ENCODE measurements at regions not wholly inside any gene's neighbourhood (a gene's known extent, or its start where the extent isn't known, plus 50 kb on each side); places are given as distances from the start of the nearest gene placed in this dataset.

DNA sequence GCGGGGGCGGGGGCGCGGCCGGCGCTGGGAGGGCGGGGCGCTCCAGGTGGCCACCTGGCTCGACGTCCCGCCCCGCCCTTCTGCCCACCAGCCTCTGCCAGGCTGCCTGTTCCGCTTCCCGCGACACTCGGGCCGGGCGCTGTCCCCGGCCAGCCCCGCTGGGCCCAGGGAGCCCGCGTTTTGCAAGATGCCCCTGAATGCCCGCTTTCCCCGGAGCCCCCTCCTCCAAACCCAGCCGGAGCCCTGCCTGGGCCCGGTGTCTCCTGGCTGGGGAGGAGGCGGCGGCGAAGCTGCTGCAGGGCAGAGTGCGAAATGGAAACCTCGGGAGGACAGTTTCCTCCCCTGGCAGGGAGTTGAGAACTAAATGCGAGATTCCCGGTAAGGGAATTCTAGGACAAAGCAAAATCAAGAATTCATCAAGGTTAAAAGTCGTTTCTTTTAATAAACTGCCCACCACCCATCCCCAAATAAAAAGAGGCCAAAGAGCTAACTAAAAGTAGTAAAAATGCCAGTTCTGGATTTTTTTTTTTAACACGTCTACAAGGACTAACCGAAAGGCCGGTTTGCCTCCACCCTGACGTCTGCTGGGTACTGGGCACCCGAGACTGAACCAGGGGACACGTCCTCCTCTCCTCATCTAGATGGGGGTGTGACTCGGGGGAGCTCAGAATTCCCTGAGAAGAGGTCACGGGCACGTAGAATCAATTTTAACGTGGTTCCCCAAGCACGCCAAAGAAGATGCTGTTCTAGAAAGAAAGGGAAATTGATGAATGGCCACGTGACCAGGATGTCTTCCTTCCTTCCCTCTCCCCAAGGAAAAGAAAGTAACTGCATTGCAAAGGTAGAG lies 200.4 kb upstream of the NFE2L3 start:
- DNase-seq (ENCODE audit: low read depth) = no peak
- H3K4me3 ChIP-seq (ENCODE audit: low read depth, low read length) = peak overlapping the region; percentile 67
- TF ChIP-seq, protein P1, sequence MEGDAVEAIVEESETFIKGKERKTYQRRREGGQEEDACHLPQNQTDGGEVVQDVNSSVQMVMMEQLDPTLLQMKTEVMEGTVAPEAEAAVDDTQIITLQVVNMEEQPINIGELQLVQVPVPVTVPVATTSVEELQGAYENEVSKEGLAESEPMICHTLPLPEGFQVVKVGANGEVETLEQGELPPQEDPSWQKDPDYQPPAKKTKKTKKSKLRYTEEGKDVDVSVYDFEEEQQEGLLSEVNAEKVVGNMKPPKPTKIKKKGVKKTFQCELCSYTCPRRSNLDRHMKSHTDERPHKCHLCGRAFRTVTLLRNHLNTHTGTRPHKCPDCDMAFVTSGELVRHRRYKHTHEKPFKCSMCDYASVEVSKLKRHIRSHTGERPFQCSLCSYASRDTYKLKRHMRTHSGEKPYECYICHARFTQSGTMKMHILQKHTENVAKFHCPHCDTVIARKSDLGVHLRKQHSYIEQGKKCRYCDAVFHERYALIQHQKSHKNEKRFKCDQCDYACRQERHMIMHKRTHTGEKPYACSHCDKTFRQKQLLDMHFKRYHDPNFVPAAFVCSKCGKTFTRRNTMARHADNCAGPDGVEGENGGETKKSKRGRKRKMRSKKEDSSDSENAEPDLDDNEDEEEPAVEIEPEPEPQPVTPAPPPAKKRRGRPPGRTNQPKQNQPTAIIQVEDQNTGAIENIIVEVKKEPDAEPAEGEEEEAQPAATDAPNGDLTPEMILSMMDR (conservative IDR thresholded peaks at IDR 0.05; ENCODE audit: low read depth, low read length) = no peak

DNA sequence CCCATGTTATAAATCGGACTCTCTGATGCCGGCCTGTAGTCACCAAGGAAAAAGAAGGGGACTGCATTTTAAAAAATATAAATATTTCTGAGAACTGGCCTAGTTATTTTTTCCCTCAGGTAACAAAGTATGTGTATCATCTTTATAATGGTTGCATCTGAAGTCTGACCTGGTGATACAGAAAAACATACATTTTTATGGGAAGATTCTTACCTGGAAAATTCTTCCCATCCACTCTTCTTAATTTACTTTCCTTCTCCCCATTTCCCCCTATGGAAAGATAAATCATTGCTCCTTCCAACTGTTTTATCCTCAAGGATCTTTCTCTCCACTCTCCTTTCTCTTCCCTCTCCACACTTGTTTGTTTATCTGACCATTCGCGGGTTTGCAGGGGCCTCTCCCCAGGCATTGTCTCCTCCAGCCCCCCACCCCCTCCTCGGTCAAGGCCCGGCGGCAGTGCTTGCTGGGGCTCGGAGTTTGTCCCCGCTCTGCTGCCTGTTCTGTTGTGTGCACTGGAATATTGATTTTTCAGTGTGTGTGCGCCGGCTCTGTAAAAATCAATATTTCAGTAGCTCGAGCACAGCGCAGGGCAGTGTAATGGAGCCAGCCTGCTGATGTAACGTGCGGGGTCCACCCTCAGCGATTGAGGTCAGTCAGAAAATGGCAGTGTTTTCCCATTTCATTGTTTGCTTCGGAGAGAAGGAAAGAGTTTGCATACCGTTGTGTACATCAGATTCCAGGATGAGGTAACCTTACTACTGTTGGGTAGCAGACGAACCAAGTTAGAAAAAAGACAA lies 199.5 kb upstream of the NFE2L3 start:
- H3K4me3 ChIP-seq (ENCODE audit: low read depth, low read length) = no peak overlapping the region
- TF ChIP-seq, protein P1 (conservative IDR thresholded peaks at IDR 0.05; ENCODE audit: low read depth, low read length) = no peak
- DNase-seq (ENCODE audit: low read depth) = no peak

DNA sequence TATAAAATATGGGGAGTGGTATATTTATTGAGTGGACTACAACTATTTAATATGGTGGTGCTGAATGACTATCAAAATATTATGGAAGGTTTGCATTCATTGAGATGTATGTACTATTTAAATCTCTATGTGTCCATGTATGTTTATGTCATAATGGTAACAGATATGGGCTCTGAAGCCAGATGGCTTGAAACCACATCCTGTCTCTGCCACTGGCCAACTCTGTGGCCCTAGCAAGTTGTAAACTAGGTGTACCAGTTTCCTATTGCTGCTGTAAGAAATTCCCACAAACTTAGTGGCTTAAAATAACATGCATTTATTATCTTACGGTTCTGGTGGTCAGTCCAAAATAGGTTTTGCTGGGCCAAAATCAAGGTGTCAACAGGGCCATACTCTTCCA lies 198.1 kb upstream of the NFE2L3 start:
- DNase-seq (ENCODE audit: low read depth) = no peak
- TF ChIP-seq, protein P1 (conservative IDR thresholded peaks at IDR 0.05; ENCODE audit: low read depth, low read length) = no peak
- no peak overlapping the region for H3K4me3 ChIP-seq (ENCODE audit: low read depth, low read length)

DNA sequence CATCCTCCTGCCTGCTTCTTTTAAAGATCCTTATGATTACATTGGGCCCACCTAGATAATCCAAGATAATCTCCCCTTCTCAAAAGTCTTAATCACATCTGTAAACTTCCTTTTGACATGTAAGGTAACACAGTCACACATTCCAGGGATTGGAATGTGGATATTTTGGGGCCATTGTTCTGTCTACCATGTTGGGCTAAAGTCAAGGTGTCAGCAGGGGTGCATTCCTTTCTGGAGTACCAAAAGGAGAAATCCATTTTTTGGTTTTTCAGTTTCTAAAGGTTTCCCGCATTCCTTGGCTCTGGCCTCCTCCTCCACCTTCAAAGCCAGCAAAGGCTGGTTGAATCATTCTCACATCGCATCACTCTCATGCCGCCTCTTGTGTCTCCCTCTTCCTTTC lies 197.6 kb upstream of the NFE2L3 start:
- TF ChIP-seq, protein P1 (conservative IDR thresholded peaks at IDR 0.05; ENCODE audit: low read depth, low read length) = no peak
- no peak overlapping the region for H3K4me3 ChIP-seq (ENCODE audit: low read depth, low read length)

DNA sequence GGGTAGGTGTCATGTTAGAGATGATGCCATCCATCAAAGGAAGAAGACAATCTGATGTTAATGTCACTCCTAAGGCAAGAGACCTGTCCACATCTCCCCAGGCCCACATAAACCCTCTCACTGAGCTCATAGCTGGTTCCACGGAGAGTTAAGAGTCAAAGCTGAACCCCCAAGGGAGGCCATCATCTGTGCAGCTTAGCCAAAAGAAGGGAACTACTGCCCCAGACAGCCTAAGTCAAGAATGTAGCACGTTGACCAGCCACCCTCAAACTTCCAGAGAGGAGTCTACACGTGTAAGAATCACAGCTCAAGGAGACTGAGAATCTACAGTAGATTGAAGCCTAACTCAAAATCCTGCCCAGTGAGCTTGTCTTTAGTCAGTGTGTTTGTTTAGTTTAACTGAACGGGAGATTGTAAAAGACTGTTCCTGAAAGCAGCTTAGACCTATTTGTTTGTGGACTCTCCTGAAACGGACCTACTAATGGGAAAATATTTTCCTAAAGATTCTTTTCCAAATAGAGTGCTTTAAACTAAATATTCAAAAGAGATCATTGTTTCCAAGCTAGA lies 192.7 kb upstream of the NFE2L3 start:
- TF ChIP-seq, protein P1 (conservative IDR thresholded peaks at IDR 0.05; ENCODE audit: low read depth, low read length) = no peak
- no peak for DNase-seq (ENCODE audit: low read depth)
- H3K4me3 ChIP-seq (ENCODE audit: low read depth, low read length) = no peak overlapping the region

More for the DNA sequence above, 197.6 kb upstream of the NFE2L3 start:
- DNase-seq (ENCODE audit: low read depth) = no peak

DNA sequence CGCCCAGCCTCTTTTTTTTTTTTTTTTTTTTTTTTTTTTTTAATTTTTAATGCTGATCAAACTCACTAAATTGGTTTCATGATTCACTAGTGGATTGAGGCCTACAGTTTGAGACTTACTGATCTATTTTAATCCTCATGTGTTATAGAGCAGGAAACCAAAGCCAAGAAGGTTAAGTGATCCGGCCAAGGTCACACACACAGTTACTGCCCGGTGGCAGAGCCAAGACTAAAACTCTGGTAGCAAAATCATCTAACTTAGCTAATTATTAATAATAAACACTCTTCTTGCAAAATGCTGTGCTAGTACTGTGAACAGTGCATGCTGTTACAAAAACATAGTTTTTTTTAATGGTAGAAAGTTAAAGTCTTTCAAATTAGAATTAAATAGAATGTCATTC lies 188.3 kb upstream of the NFE2L3 start:
- no peak for DNase-seq (ENCODE audit: low read depth)
- TF ChIP-seq, protein P1 (conservative IDR thresholded peaks at IDR 0.05; ENCODE audit: low read depth, low read length) = no peak
- no peak overlapping the region for H3K4me3 ChIP-seq (ENCODE audit: low read depth, low read length)
